ENCODE measurements at regions not wholly inside any gene's neighbourhood (a gene's known extent, or its start where the extent isn't known, plus 50 kb on each side); places are given as distances from the start of the nearest gene placed in this dataset.

GRCh38 chr15:79140846-79141570 is 50.4 kb upstream of the RASGRF1 start:
- Histone ChIP-seq H3K4me1 (no peaks in the 10 kb centered on the region), H3K27ac (replicated peaks in 1 of 4) (no peak overlapping the region), H3K27me3 (peaks cover 0 to under 1% (median 0%) of the 10 kb centered on the region in 4 donors), H3K36me3 (no peaks in the 10 kb centered on the region), H3K4me3 (no peak overlapping the region), H3K9me3 (peaks cover 0 to 9% (median 3%) of the 10 kb centered on the region in 4 donors)
- DNase-seq (ENCODE audit: extremely low spot score) = no peak
- WGBS = 72% methylated on average over 1 of the region's 1 CpG
- TF ChIP-seq, protein P1, sequence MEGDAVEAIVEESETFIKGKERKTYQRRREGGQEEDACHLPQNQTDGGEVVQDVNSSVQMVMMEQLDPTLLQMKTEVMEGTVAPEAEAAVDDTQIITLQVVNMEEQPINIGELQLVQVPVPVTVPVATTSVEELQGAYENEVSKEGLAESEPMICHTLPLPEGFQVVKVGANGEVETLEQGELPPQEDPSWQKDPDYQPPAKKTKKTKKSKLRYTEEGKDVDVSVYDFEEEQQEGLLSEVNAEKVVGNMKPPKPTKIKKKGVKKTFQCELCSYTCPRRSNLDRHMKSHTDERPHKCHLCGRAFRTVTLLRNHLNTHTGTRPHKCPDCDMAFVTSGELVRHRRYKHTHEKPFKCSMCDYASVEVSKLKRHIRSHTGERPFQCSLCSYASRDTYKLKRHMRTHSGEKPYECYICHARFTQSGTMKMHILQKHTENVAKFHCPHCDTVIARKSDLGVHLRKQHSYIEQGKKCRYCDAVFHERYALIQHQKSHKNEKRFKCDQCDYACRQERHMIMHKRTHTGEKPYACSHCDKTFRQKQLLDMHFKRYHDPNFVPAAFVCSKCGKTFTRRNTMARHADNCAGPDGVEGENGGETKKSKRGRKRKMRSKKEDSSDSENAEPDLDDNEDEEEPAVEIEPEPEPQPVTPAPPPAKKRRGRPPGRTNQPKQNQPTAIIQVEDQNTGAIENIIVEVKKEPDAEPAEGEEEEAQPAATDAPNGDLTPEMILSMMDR (IDR thresholded peaks at IDR 0.05) = no peak
- TF ChIP-seq POLR2AphosphoS5 (IDR thresholded peaks at IDR 0.05) = no peak
- TF ChIP-seq EP300 (IDR thresholded peaks at IDR 0.05) = no peak
- TF ChIP-seq POLR2A (IDR thresholded peaks at IDR 0.05; ENCODE audit: low read depth) = no peak
- intact Hi-C loops (cut with DNase I) = no loop called here

Small RNAs in the stretch of these regions (small RNA-seq; reads per million reads assigned to genes)
- 0.93 to 5.6 (median 1.9) reads per million in 3 donors for gene MIR184

Measured in esophagus muscularis mucosa (tissue), 4 donors.